HG03442 (cell line): ENCODE measurements at regions not wholly inside any gene's neighbourhood (a gene's known extent, or its start where the extent isn't known, plus 50 kb on each side); places are given as distances from the start of the nearest gene placed in this dataset.

ENCODE experiments used
- ATAC-seq: cut with Tn5 transposase; IDR thresholded peaks from one replicate; pipeline ENCODE4 v1.9.1; 2021; ENCODE audit warnings: mild to moderate bottlenecking, moderate library complexity; ENCODE audit not compliant: unreplicated experiment

DNA sequence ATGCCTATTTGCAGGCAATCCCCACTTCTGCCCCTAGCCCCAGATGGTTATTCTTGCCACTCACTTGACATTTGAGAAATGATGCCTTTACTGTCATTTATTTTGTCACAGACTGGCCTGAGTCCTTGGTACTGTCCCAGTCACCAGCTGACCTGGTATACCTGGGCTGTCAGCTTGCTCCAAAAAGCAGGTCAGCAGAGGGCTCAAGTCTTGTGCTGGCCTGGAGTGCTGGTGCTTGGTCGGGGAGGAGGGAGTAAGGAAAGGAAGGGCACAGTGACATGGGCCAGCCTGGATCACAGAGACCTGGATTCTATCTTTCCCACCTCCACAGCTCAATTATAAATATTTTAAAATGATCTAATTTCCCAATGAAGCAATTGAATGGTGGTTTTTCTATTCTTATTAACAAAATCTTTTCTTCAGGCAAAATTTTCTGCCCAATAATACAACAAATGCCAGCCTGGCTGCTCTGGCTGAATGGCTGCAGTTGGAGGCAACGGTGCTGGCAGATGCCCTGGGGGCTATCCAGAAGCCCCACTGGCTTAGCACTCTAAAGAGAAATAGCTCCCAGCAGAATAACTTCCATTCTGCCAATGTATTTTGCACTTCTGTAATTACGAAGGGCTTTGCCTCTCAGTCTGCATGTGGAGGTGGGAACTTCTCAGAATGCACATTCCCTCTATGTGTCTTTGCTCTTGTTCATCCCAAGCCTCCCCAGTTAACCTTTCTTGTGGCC, 160.6 kb downstream of the GADD45G start:
- ATAC-seq, result no peak

DNA sequence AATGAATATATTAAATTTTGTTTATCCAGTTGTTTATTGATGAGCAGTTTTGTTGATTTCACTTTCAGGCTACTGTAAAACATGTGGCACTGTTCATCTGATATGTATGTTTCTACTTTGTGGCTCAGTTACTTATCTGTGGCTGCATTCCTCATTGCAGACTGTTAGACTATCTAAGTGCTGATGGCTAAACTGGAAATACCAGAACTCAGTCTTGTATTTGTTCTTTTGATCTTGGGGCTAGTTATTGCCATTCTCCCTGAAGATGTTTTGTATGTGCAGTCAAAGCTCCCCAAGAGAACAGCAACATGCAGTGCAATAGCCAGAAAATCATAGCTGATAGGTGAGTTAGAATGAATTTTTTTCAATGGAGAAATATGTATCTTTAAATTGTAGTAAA, 162.2 kb downstream of the GADD45G start:
- ATAC-seq, result no peak

DNA sequence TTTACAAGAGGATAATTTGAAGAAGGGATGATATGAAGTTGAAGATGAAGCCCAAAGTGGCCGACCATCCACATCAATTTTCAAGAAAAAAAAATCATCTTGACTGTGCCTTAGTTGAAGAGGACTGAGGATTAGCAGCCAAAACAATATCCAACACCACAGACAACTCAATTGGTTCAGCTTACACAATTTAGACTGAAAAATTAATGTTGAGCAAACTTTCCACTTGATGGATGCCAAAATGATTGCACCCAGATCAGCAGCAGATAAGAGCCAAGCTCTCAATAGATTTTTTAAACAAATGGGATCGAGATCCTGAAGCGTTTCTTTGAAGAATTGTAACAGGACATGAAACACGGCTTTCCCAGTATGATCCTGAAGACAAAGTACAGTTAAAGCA, 163.2 kb downstream of the GADD45G start:
- no peak for ATAC-seq

DNA sequence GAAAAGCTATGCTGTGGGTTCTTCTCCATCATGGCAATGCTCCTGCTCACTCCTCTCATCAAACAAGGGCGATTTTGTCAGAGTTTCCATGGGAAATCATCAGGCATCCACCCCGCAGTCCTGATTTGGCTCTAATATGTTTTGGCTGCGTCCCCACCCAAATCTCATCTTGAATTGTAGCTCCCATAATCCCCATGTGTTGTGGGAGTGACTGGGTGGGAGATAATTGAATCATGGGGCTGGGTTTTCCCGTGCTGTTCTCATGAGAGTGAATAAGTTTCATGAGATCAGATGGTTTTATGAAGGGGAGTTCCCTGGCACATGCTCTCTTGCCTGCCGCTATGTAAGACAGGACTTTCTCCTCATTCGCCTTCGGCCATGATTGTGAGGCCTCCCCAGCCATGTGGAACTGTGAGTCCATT, 163.8 kb downstream of the GADD45G start:
- no peak for ATAC-seq

DNA sequence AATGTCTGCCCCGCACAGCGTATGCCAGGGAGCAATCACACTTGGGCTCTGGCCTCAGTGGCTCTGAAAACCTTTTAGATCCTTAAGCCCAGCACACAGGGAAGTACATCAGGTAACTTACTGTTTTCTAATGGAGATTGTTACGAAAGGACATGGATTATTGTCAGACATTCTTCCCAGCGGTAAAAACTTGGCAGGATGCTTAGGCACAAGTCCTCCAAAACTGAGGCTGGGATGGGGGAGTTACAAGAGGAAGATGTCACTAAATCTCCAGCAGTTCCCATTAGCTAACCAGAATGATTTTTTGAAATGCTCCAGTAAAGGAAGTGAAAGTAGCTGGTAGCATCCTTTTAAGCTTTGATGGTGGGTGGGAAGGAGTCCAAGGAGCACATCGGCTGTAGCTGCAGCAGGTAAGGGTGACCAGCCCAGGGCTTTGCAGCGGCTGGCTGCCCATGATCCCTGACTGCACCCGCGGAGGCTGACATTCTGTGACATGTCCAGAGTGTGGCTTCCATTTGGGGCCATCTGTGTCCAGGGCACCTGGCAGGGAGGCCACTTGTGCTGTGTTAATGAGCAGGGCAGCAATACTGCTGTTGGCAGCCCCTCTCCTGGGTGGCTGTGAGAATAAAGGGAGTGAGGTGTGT, 165.8 kb downstream of the GADD45G start:
- ATAC-seq, result no peak

DNA sequence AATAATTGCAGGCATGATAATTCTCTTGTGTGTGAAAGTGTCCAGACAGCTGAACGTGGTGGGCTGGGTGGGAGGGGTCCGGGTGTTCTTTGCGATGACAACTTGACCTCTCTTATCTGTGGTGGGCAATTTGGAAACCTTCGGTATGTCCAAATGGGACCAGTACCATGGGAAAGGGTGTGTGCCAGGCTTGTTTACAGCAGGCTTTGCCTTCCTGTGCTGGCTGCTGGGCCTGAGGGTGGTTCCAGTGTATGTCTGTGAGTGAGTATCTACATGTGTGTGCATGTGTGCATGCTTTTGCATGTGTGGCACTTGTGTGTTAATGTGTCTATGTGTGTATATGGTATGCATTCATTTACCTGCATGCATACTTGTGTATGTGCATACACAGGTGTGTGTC, 166.4 kb downstream of the GADD45G start:
- ATAC-seq, result no peak

DNA sequence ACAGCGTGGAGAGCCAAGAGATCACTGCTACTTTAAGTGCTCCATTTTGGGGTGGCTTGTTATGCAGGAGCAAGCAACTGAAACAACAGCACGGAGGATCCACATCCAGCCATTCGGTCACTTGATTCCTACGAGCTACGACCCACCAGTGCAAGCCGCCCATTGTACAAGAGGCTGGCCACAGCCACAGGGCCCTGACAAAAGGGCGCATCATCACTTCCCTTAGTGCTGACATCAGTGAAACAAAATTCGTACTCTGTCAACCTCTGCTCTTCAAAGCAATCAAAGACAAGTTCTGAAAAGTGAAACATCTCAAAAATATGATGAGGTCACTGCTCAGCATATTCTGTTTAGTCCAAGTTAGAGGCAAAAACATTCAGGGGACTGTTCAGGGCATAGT, 168.4 kb downstream of the GADD45G start:
- no peak for ATAC-seq

DNA sequence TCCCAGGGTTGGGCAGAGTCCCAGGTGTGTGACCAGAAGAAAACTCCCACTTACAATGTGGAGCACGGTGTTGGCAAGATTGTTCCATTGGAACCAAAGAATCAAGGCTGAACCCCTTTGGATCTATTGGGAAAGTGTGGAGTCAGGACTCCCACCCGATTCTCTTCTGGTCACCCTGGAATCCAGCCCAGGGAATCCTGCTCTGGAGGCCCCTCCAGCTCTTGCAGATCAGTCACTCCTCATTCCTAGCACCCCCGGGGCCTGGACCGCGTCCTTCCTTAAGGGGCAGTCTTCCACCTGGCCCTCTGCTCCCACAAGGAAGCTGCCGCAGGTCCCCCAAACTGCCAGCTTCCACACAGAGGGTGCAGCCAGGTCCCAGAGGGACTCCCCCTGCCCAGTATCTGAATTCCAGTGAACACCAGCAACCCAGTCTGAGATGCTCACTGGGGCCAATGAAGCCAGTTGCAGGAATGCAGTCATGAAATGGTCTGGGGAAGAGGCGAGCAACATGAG, 170.1 kb downstream of the GADD45G start:
- no peak for ATAC-seq

DNA sequence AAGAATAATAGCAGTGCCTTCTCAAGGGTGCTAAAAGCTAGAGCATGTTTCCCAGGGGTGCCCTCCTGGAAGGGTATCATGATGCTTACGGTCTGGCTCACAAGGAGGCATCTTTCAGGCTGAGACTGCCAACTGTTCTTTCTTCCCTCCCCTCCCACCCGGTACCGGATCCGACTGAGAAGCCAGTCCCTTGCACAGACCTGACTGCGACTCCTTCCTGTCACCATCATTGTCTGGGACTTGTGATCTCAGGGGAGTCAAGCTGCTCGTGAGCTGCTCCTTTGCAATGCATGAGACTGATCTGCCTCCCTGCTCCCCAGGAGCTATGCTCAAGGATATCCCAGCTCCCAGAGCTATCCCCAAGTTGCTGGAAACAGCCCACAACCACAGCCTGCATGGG, 170.8 kb downstream of the GADD45G start:
- no peak for ATAC-seq

DNA sequence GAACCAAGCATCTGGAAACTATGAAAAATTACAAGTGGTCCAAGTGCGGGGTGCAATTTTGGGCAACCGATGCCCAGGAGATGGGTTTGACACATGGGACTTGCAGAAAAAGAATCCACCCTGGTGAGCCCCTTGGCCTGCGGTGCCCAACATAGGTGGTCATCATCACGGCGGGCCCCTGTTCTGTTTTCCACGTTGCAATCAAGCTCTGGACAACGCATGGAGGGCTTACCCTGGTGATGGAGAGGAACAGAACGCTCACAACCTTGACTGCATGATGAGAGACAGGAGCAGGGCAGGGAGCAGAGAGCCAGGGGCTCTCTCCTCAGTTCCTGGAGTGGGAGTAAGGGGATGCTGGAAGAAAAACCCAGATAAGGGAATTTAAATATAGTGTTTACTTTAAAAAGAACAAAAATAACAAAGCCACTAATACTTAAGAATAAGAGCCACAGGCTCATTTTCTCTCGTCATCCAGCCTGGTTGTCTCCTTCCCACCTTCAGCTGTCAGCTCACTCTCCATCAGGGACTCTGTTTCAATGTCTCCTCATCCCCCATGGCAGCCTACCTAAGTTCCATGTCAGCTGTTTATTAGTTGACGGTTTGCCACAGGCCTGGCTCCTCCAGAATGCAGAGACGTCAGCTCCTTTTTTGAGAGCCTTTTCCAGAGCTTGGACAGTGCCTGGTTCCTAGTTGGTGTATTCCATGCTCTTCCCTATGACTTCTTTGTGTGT, 172.1 kb downstream of the GADD45G start:
- no peak for ATAC-seq

DNA sequence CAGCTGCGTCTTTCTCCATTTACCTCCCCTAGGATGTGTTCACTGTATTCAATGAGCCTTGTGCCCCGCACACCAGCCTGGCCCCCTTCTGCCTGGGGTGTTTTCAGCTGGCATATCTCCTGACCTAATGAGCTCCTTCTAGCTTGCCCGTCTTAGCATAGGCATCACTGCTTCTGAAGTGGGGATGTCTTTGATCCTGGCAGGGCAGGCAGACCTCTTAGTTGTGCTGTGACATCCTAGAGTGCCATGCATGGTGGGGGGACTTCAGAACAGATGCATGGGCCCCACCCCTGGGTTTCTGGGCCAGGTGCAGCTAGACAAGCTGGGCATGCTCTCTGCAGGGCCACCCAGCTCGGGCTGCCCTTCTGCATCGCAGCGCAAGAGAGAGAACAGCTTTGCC, 172.7 kb downstream of the GADD45G start:
- no peak for ATAC-seq

DNA sequence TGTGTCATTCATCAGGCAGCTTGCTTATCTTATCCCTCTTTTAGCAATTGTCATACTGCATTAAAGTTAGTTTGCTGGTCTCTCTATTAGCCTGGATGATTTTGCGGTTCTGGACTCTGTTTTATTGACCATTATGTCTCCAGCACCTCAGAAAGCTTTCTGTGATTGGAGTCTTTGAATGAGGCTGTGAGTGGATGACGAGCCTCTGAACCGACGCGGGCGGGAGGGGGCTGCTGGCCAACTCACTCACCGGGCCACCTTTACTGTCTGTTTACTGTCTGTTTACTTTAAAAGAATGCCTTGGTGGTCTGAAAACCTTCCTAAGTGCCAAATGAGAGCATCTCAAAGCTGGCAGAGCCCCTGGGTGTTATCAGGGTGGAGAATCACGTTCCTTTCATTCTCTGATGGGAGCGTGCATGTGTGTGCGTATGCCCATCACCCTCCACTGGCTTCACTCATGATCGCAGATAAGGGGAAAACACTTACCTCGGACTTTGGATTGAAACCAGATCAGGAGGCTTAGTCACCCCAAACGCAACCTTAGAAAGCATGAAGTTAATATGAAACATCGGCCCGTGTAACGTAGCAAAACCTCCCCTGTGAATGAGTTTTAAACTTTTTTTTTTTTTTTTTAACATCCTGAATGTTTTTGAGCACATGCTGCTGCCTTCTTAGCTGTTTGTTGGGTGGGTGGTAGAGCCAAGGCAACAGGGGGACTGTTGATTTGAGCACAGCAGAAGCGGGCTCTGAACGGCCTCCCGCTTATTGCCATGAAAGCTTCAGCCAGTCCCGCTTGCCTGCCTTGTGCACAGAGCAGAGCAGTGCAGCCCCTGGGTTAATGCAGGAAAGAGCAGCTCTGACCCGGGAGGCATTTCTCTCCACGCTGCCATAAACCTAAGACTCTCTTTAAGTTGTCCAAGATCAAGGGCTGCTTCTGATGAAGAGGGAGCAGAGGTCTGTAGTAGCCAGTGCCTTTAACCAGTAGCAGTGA, 173.6 kb downstream of the GADD45G start:
- no peak for ATAC-seq

DNA sequence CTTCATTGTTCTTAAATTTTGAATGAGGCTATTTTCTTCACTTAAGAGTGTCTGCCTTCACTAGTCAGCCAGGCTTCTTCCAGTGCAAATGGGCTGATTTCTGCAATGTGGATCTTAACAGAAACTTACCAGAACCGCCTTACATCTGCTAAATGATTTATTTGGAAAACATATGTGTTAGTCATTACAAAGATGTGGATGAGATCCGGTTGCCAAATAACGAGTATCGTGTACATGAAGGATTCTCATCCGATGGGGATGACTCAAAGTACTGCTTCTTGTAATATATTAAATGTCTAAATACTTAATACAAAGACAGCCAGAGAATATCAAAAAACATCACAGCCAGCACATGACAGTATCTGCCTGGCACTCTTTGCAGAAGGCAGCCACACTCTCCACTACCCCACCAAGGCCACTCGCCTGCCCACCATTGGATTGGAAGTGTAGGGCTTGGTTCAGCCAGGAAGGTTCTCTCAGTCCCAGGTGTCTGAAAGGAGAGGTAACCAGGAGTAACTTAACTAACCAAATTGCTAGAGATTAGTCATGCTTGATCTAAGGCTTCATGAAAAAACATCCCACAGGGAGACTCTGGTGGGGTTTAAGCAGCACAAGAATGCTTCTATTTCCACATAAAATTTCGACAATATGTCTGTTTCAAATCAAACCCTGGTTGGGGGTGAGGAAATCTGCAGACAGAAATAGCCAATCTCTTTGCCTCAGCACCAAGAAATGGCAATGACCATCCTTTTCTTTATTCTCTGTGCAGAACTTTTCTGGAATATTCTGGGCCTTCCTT, 174.8 kb downstream of the GADD45G start:
- ATAC-seq, result no peak

DNA sequence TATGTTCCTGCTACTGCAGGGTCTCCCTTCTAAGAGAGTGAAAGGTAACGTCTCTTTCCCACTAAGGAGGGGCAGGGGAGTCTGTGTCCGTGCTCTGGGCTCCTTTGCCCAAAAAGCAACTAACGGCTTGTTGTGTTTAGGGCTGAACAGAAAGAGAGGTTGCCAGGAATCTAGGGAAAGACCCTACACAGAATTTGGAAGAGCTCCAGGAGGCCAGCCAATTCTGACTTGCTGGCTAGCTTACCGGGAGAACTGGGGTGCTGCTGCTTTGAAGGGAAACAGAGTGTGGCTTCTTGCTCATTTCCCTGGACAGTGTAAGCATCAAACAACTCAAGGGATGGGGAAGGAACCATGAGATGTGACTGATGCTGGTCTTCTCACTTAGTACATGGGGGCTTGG, 176.1 kb downstream of the GADD45G start:
- ATAC-seq, result no peak

DNA sequence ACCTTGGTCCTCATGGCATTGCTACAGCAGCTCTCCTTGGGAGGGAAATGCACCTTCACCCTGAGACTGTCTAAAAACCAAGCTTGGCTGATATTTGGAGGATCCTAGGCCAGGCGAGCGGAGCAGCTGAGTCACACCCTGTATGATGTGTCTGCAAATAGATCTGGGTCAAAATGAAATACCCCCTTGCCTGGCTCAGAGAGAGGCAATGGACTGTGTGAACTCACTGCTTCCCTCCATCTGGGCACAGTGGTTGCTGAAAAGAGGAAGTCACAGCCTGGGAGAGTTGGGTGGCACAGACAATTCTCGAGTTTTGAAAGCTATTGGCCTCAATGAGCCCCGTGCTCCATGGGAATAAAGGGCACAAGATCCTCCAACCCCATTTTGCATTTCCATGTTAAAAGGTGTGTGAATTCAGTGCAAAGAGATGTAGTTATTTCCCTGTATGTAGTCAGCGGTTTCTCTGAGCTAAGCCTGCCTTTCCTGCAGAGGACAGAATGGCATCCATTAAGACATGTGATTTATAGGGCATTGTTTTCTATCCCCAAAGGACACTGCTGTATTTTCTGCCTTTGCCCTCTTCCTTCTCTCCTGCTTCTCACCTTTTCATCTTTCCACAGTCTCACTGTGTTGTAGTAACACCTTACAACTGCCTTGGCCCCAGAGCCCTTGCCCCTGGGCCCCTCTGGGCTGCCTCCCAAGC, 177.2 kb downstream of the GADD45G start:
- peak; percentile 73 for ATAC-seq

DNA sequence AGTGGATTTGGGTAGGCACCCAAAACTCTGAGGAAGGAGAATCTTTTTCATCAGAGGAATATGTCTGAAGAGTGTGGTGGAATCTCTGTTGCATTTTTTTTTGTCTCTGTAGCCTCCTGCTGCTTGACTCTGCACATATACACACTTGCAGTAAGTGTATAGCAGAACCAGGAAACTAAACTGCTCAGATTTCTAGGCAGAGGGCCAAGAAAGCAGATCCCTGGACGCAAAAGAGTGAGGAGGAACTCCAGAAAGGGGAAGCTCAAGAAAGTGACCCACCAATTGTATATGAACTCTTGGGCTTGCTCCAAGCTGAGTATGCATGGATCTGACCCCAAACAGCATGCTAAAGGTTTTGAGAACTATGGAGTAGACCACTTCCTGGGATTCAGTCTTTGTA, 181.8 kb downstream of the GADD45G start:
- no peak for ATAC-seq

DNA sequence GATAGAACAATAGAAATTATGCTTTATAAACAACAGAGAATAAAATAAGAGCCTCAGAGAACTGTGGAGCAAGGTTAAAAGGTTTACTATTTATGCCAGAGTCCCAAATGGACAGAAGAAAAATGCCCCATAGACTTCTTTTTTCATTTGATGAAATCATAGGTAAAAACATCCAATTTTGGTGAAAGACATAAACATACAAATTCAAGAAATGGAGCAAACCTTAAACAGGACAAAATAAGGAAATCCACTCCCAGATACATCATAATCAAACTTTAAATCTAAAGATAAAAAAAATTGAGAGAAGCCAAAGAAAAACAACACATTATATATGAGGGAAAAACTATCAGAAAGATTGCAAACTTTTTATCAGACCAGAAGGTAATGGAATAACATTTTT, 182.8 kb downstream of the GADD45G start:
- no peak for ATAC-seq

DNA sequence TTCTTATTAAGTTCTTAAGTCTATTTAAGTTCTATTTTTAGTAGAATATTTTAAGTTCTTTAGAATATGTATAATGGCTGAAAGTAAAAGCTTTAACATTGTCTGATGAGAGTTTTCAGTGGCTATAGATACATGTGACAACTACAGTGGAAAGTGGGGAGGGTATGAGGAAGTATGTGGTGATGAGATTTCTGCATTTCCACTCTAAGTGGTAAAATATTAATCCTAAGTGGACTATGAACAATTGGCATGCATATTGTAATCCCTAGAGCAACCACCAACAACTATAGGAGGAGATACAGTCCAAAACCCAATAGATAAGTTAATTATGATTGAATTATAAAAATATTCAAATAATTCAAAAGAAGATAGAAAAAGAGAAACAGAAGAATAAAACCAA, 183.6 kb downstream of the GADD45G start:
- no peak for ATAC-seq

DNA sequence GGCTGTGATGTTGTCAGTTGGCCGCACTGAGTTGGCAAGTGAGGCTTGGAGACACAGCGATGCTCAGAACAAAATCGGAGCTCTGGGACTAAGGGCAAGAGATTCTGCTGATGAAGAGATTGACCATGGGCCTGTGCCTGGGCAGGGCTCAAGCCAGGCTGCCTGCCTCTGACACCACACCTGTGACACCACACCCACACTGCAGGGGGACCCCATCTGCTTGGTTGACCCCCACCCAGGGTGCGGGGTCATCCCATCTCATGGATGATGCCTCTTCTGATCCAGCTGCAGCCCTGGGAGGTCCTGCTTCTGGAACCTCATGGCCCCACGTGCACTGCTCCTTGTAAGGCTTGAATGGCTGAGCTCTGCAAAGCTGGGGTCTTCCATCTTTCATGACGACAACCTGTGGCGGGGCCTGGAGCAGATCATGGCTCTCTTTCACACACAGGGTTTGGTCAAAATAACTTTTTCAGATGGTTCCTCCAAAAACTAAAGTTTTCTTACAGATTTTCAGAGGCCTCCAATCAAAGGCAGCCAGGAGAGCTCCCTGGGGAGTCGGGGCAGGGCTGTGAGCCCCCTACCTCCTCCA, 185.2 kb downstream of the GADD45G start:
- no peak for ATAC-seq
